ENCODE measurements at regions not wholly inside any gene's neighbourhood (a gene's known extent, or its start where the extent isn't known, plus 50 kb on each side); places are given as distances from the start of the nearest gene placed in this dataset.

GRCh38 chr11:57054817-57055216 is 66.1 kb downstream of the OR5AK2 start:
- Histone ChIP-seq H3K9ac (ENCODE audit: low read depth in 1 of 2, low read length in 2 of 2) (no peak overlapping the region), H3K27me3 (ENCODE audit: control insufficient read depth in 4 of 4, insufficient read depth in 4 of 4, low read length in 3 of 4) (no peaks in the 10 kb centered on the region), H3K4me1 (ENCODE audit: control insufficient read depth in 4 of 4, insufficient read depth in 4 of 4, low read length in 3 of 4) (no peaks in the 10 kb centered on the region), H3K27ac (ENCODE audit: low read depth in 1 of 2, low read length in 2 of 2) (no peak overlapping the region), H3K4me3 (ENCODE audit: low read depth in 1 of 3, low read length in 3 of 3) (no peak overlapping the region), H3K9me3 (ENCODE audit: control insufficient read depth in 4 of 4, low read length in 3 of 4) (no peaks in the 10 kb centered on the region), H3K36me3 (ENCODE audit: control insufficient read depth in 4 of 4, insufficient read depth in 3 of 4, low read depth in 1 of 4, low read length in 3 of 4) (no peaks in the 10 kb centered on the region)
- no peak for DNase-seq (ENCODE audit: low spot score)
- no peak for TF ChIP-seq HNF4A (conservative IDR thresholded peaks at IDR 0.05)
- TF ChIP-seq, protein P1, sequence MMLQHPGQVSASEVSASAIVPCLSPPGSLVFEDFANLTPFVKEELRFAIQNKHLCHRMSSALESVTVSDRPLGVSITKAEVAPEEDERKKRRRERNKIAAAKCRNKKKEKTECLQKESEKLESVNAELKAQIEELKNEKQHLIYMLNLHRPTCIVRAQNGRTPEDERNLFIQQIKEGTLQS (IDR thresholded peaks at IDR 0.05): no peak
- TF ChIP-seq RXRA (IDR thresholded peaks at IDR 0.05): no peak
- no peak for TF ChIP-seq JUND (IDR thresholded peaks at IDR 0.05)

- DNase-seq (ENCODE audit: low spot score): no peak
- H3K4me1 ChIP-seq (ENCODE audit: control insufficient read depth in 4 of 4, insufficient read depth in 4 of 4, low read length in 3 of 4): no peaks in the 10 kb centered on the region
- 89% methylated on average over 2 of the region's 2 CpGs for WGBS
These were observed 67.0 kb downstream of the OR5AK2 start for GRCh38 chr11:57055744-57056143.

More at GRCh38 chr11:57055744-57056143, 67.0 kb downstream of the OR5AK2 start:
- Histone ChIP-seq H3K36me3 (ENCODE audit: control insufficient read depth in 4 of 4, insufficient read depth in 3 of 4, low read depth in 1 of 4, low read length in 3 of 4) (no peaks in the 10 kb centered on the region), H3K27me3 (ENCODE audit: control insufficient read depth in 4 of 4, insufficient read depth in 4 of 4, low read length in 3 of 4) (no peaks in the 10 kb centered on the region), H3K9ac (ENCODE audit: low read depth in 1 of 2, low read length in 2 of 2) (no peak overlapping the region), H3K4me3 (ENCODE audit: low read depth in 1 of 3, low read length in 3 of 3) (no peak overlapping the region), H3K27ac (ENCODE audit: low read depth in 1 of 2, low read length in 2 of 2) (no peak overlapping the region), H3K9me3 (ENCODE audit: control insufficient read depth in 4 of 4, low read length in 3 of 4) (no peaks in the 10 kb centered on the region)
- TF ChIP-seq RXRA (IDR thresholded peaks at IDR 0.05) (no peak), RAD21 (IDR thresholded peaks at IDR 0.05) (no peak), TAF1 (conservative IDR thresholded peaks at IDR 0.05) (no peak), NR2F2 (IDR thresholded peaks at IDR 0.05) (no peak), JUND (IDR thresholded peaks at IDR 0.05) (no peak), MAX (IDR thresholded peaks at IDR 0.05) (no peak), FOXA1 (IDR thresholded peaks at IDR 0.05) (no peak)
- TF ChIP-seq, protein P2, sequence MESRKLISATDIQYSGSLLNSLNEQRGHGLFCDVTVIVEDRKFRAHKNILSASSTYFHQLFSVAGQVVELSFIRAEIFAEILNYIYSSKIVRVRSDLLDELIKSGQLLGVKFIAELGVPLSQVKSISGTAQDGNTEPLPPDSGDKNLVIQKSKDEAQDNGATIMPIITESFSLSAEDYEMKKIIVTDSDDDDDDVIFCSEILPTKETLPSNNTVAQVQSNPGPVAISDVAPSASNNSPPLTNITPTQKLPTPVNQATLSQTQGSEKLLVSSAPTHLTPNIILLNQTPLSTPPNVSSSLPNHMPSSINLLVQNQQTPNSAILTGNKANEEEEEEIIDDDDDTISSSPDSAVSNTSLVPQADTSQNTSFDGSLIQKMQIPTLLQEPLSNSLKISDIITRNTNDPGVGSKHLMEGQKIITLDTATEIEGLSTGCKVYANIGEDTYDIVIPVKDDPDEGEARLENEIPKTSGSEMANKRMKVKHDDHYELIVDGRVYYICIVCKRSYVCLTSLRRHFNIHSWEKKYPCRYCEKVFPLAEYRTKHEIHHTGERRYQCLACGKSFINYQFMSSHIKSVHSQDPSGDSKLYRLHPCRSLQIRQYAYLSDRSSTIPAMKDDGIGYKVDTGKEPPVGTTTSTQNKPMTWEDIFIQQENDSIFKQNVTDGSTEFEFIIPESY (IDR thresholded peaks at IDR 0.05): no peak
- TF ChIP-seq, protein P1 (IDR thresholded peaks at IDR 0.05): no peak
- TF ChIP-seq, protein P3, sequence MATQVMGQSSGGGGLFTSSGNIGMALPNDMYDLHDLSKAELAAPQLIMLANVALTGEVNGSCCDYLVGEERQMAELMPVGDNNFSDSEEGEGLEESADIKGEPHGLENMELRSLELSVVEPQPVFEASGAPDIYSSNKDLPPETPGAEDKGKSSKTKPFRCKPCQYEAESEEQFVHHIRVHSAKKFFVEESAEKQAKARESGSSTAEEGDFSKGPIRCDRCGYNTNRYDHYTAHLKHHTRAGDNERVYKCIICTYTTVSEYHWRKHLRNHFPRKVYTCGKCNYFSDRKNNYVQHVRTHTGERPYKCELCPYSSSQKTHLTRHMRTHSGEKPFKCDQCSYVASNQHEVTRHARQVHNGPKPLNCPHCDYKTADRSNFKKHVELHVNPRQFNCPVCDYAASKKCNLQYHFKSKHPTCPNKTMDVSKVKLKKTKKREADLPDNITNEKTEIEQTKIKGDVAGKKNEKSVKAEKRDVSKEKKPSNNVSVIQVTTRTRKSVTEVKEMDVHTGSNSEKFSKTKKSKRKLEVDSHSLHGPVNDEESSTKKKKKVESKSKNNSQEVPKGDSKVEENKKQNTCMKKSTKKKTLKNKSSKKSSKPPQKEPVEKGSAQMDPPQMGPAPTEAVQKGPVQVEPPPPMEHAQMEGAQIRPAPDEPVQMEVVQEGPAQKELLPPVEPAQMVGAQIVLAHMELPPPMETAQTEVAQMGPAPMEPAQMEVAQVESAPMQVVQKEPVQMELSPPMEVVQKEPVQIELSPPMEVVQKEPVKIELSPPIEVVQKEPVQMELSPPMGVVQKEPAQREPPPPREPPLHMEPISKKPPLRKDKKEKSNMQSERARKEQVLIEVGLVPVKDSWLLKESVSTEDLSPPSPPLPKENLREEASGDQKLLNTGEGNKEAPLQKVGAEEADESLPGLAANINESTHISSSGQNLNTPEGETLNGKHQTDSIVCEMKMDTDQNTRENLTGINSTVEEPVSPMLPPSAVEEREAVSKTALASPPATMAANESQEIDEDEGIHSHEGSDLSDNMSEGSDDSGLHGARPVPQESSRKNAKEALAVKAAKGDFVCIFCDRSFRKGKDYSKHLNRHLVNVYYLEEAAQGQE (IDR thresholded peaks at IDR 0.05): no peak
